GM10847 (cell line): ENCODE measurements at regions not wholly inside any gene's neighbourhood (a gene's known extent, or its start where the extent isn't known, plus 50 kb on each side); places are given as distances from the start of the nearest gene placed in this dataset.

Experiments used
- POLR2A ChIP-seq: IDR thresholded peaks from 2 replicates; pipeline ENCODE4 v1.6.1; 2011; ENCODE audit not compliant: insufficient read length; ENCODE audit errors: extremely low read depth

GRCh38 chr2:8414946-8415879 is 266.6 kb upstream of the ID2 start:
- no peak for TF ChIP-seq POLR2A

- no peak for TF ChIP-seq POLR2A
Measured at GRCh38 chr2:8416001-8416571, 265.8 kb upstream of the ID2 start.

- TF ChIP-seq POLR2A, result no peak
Measured at GRCh38 chr2:8416849-8417832, 264.7 kb upstream of the ID2 start.

GRCh38 chr2:8418721-8419120 is 263.1 kb upstream of the ID2 start:
- TF ChIP-seq POLR2A, result no peak

GRCh38 chr2:8421658-8422449 is 260.0 kb upstream of the ID2 start:
- no peak for TF ChIP-seq POLR2A

GRCh38 chr2:8422450-8422800 is 259.4 kb upstream of the ID2 start:
- no peak for TF ChIP-seq POLR2A

GRCh38 chr2:8424997-8425900 is 256.6 kb upstream of the ID2 start:
- TF ChIP-seq POLR2A, result no peak

GRCh38 chr2:8426550-8426949 is 255.3 kb upstream of the ID2 start:
- no peak for TF ChIP-seq POLR2A

- TF ChIP-seq POLR2A, result no peak
Measured at GRCh38 chr2:8427211-8427610, 254.6 kb upstream of the ID2 start.

- TF ChIP-seq POLR2A, result no peak
Measured at GRCh38 chr2:8430628-8431027, 251.2 kb upstream of the ID2 start.

- no peak for TF ChIP-seq POLR2A
Measured at GRCh38 chr2:8431446-8432125, 250.3 kb upstream of the ID2 start.

GRCh38 chr2:8432706-8433336 is 249.0 kb upstream of the ID2 start:
- TF ChIP-seq POLR2A, result no peak

- no peak for TF ChIP-seq POLR2A
Measured at GRCh38 chr2:8433390-8433789, 248.5 kb upstream of the ID2 start.
